Pulmonary artery endothelial cell (primary cell): ENCODE measurements at regions not wholly inside any gene's neighbourhood (a gene's known extent, or its start where the extent isn't known, plus 50 kb on each side); places are given as distances from the start of the nearest gene placed in this dataset.
"Not testable (repeated sequence)": the region's sequence is repeated elsewhere in the genome, so short reads cannot be mapped to it uniquely, and the experiment has no call there.

Source experiments
- DNase-seq: peaks from one replicate; pipeline ENCODE4 v3.0.0-alpha.2; 2011; ENCODE audit warnings: low read depth, low spot score

- DNase-seq, result no peak
Measured at GRCh38 chr3:10625323-10625722, 119.9 kb upstream of the ATP2B2 start.

- no peak for DNase-seq
Measured at GRCh38 chr3:10627884-10628572, 122.6 kb upstream of the ATP2B2 start.

GRCh38 chr3:10628891-10629670, 123.7 kb upstream of the ATP2B2 start:
- DNase-seq, result no peak

GRCh38 chr3:10629671-10630040, 124.3 kb upstream of the ATP2B2 start:
- no peak for DNase-seq

- no peak for DNase-seq
Measured at GRCh38 chr3:10631224-10631623, 125.8 kb upstream of the ATP2B2 start.

- DNase-seq, result no peak
Measured at GRCh38 chr3:10632125-10632524, 126.7 kb upstream of the ATP2B2 start.

GRCh38 chr3:10632741-10633140, 127.4 kb upstream of the ATP2B2 start:
- DNase-seq, result no peak

GRCh38 chr3:10635446-10636076, 130.2 kb upstream of the ATP2B2 start:
- DNase-seq, result no peak

GRCh38 chr3:10637342-10637741, 132.0 kb upstream of the ATP2B2 start:
- DNase-seq, result no peak

GRCh38 chr3:10638466-10638865, 133.1 kb upstream of the ATP2B2 start:
- DNase-seq, result no peak

- no peak for DNase-seq
Measured at GRCh38 chr3:10641760-10642159, 136.4 kb upstream of the ATP2B2 start.

- DNase-seq, result no peak
Measured at GRCh38 chr3:10644189-10644588, 138.8 kb upstream of the ATP2B2 start.

- no peak for DNase-seq
Measured at GRCh38 chr3:10645800-10646199, 140.4 kb upstream of the ATP2B2 start.

GRCh38 chr3:10646531-10647335, 141.3 kb upstream of the ATP2B2 start:
- DNase-seq, result no peak

- no peak for DNase-seq
Measured at GRCh38 chr3:10647376-10647775, 142.0 kb upstream of the ATP2B2 start.

GRCh38 chr3:10648181-10648580, 142.8 kb upstream of the ATP2B2 start:
- DNase-seq, result no peak

- DNase-seq, result not testable (repeated sequence)
Measured at GRCh38 chr3:10649463-10649862, 144.1 kb upstream of the ATP2B2 start.

GRCh38 chr3:10651506-10651905, 146.1 kb upstream of the ATP2B2 start:
- DNase-seq, result no peak

GRCh38 chr3:10653241-10653640, 147.9 kb upstream of the ATP2B2 start:
- DNase-seq, result no peak

GRCh38 chr3:10653866-10654611, 148.7 kb upstream of the ATP2B2 start:
- DNase-seq, result no peak

GRCh38 chr3:10655105-10655504, 149.7 kb upstream of the ATP2B2 start:
- DNase-seq, result no peak
